PC-9 (cell line): ENCODE measurements at regions not wholly inside any gene's neighbourhood (a gene's known extent, or its start where the extent isn't known, plus 50 kb on each side); places are given as distances from the start of the nearest gene placed in this dataset.

Experiments used
- BruUV-seq: library from RNA; stranded (reverse); fragments of 400-500 nt; replicated peaks from 2 replicates; lab custom pipeline; 2021; lab: Mats Ljungman, UMichigan
- CTCF ChIA-PET: fragments of 300-600 bp; sonication (Branson Sonifier 250); formaldehyde crosslinking; loops from one replicate; lab custom pipeline; 2022; ENCODE audit warnings: antibody characterized with exemption; lab: Charles Lee
- POLR2A ChIA-PET: fragments of 300-600 bp; sonication (Branson Sonifier 250); formaldehyde crosslinking; loops from one replicate; lab custom pipeline; 2022; ENCODE audit warnings: antibody characterized with exemption; ENCODE audit not compliant: unreplicated experiment; lab: Charles Lee
- DNase-seq, 2 experiments: peaks; one replicate each; pipeline versions ENCODE4 v3.0.0 to v3.0.0-alpha.2; 2015 to 2022; ENCODE audit warnings: mixed read lengths in 1 of 2
- H2AFZ ChIP-seq: fragments of 200-600 bp; sonication (generic); 2 replicates; pipeline ENCODE4 v1.8.1; 2017; ENCODE audit warnings: antibody characterized with exemption
- H3F3A ChIP-seq: fragments of 200-600 bp; sonication (generic); 2 replicates; pipeline ENCODE4 v1.8.1; 2017; ENCODE audit warnings: antibody characterized with exemption, mild to moderate bottlenecking, low read depth; ENCODE audit not compliant: insufficient read depth
- H3K27ac ChIP-seq: fragments of 200-600 bp; sonication (generic); 2 replicates; pipeline ENCODE4 v1.6.1; 2016; ENCODE audit warnings: mixed run types
- H3K27me3 ChIP-seq: fragments of 200-600 bp; sonication (generic); 2 replicates; pipeline ENCODE4 v1.6.1; 2016; ENCODE audit warnings: low read depth, mixed run types; ENCODE audit not compliant: insufficient read depth
- H3K36me3 ChIP-seq: fragments of 200-600 bp; sonication (generic); 2 replicates; pipeline ENCODE4 v1.6.1; 2016; ENCODE audit warnings: low read depth, mixed run types
- H3K4me1 ChIP-seq: fragments of 200-600 bp; sonication (generic); replicated peaks from 2 replicates; pipeline ENCODE4 v1.6.1; 2016; ENCODE audit warnings: mixed run types; ENCODE audit not compliant: insufficient read depth
- H3K4me2 ChIP-seq: fragments of 200-600 bp; sonication (generic); 2 replicates; pipeline ENCODE4 v1.6.1; 2017; ENCODE audit warnings: mixed run types
- H3K4me3 ChIP-seq: fragments of 200-600 bp; sonication (generic); 2 replicates; pipeline ENCODE4 v1.6.1; 2016; ENCODE audit warnings: mixed run types
- H3K79me2 ChIP-seq: fragments of 200-600 bp; sonication (generic); 2 replicates; pipeline ENCODE4 v1.6.1; 2017; ENCODE audit warnings: low read depth, mixed run types
- H3K9me2 ChIP-seq: fragments of 200-600 bp; sonication (generic); 2 replicates; pipeline ENCODE4 v1.8.1; 2017; ENCODE audit warnings: mild to moderate bottlenecking; ENCODE audit not compliant: insufficient read depth
- H3K9me3 ChIP-seq: fragments of 200-600 bp; sonication (generic); 2 replicates; pipeline ENCODE4 v1.8.1; 2016; ENCODE audit warnings: low read depth; ENCODE audit not compliant: insufficient read depth
- H4K20me1 ChIP-seq: fragments of 200-600 bp; sonication (generic); 2 replicates; pipeline ENCODE4 v1.8.1; 2017; ENCODE audit not compliant: insufficient read depth
- CTCF ChIP-seq: fragments of 200-600 bp; sonication (generic); conservative IDR thresholded peaks from 2 replicates; pipeline ENCODE4 v1.6.1; 2017; ENCODE audit warnings: mixed run types, antibody characterized with exemption, mild to moderate bottlenecking, moderate library complexity
- EZH2 ChIP-seq: fragments of 200-600 bp; sonication (generic); IDR thresholded peaks from 2 replicates; pipeline ENCODE4 v1.8.0; 2017; ENCODE audit warnings: antibody characterized with exemption, low read depth
- intact Hi-C: fragments of 100-400 bp; cut with micrococcal nuclease; formaldehyde crosslinking; loops from one replicate; pipeline ENCODE4 v1.10.0; 2022; ENCODE audit not compliant: unreplicated experiment

GRCh38 chr4:130336585-130337217 lies 1240.7 kb downstream of the C4orf33 start:
- no peaks in the 10 kb centered on the region for H4K20me1 ChIP-seq
- no peak overlapping the region for H3K27ac ChIP-seq
- H3K36me3 ChIP-seq: no peaks in the 10 kb centered on the region
- no peak for DNase-seq
- no peaks in the 10 kb centered on the region for H3F3A ChIP-seq
- H3K9me3 ChIP-seq: no peaks in the 10 kb centered on the region
- POLR2A ChIA-PET: no interaction called here
- H3K4me2 ChIP-seq: no peak overlapping the region
- H3K27me3 ChIP-seq: no peaks in the 10 kb centered on the region
- no peak overlapping the region for H2AFZ ChIP-seq
- H3K4me1 ChIP-seq: no peaks in the 10 kb centered on the region
- no TSS peak for BruUV-seq
- intact Hi-C loops: no loop called here
- CTCF ChIA-PET: no interaction called here
- H3K9me2 ChIP-seq: no peaks in the 10 kb centered on the region
- H3K79me2 ChIP-seq: no peaks in the 10 kb centered on the region
- TF ChIP-seq EZH2 (no peak), CTCF (no peak)
- no peak overlapping the region for H3K4me3 ChIP-seq

- no peaks in the 10 kb centered on the region for H3K9me2 ChIP-seq
- H3K9me3 ChIP-seq: no peaks in the 10 kb centered on the region
- ChIA-PET CTCF (no interaction called here), POLR2A (no interaction called here)
- no peak overlapping the region for H2AFZ ChIP-seq
- no peak for DNase-seq
- BruUV-seq: no TSS peak
- no peaks in the 10 kb centered on the region for H3F3A ChIP-seq
- H3K4me1 ChIP-seq: no peaks in the 10 kb centered on the region
- no peaks in the 10 kb centered on the region for H3K79me2 ChIP-seq
- no peak for TF ChIP-seq CTCF
- no peak for TF ChIP-seq EZH2
- no peak overlapping the region for H3K4me3 ChIP-seq
- intact Hi-C loops: no loop called here
- H3K4me2 ChIP-seq: no peak overlapping the region
- H4K20me1 ChIP-seq: no peaks in the 10 kb centered on the region
- no peaks in the 10 kb centered on the region for H3K27me3 ChIP-seq
- H3K27ac ChIP-seq: no peak overlapping the region
- no peaks in the 10 kb centered on the region for H3K36me3 ChIP-seq
These were observed 1242.9 kb downstream of the C4orf33 start for GRCh38 chr4:130338851-130339250.

- no peak overlapping the region for H3K27ac ChIP-seq
- intact Hi-C loops: no loop called here
- no peaks in the 10 kb centered on the region for H3K4me1 ChIP-seq
- no peaks in the 10 kb centered on the region for H3K79me2 ChIP-seq
- POLR2A ChIA-PET: no interaction called here
- BruUV-seq: no TSS peak
- H3K9me2 ChIP-seq: no peaks in the 10 kb centered on the region
- CTCF ChIA-PET: no interaction called here
- no peak overlapping the region for H2AFZ ChIP-seq
- no peak for DNase-seq
- no peaks in the 10 kb centered on the region for H3K27me3 ChIP-seq
- no peaks in the 10 kb centered on the region for H3K9me3 ChIP-seq
- TF ChIP-seq CTCF (no peak), EZH2 (no peak)
- no peak overlapping the region for H3K4me3 ChIP-seq
- no peaks in the 10 kb centered on the region for H3F3A ChIP-seq
- no peak overlapping the region for H3K4me2 ChIP-seq
- H4K20me1 ChIP-seq: no peaks in the 10 kb centered on the region
- H3K36me3 ChIP-seq: no peaks in the 10 kb centered on the region
These were observed 1253.8 kb downstream of the C4orf33 start for GRCh38 chr4:130349745-130350144.
